ENCODE measurements at regions not wholly inside any gene's neighbourhood (a gene's known extent, or its start where the extent isn't known, plus 50 kb on each side); places are given as distances from the start of the nearest gene placed in this dataset.

- TF ChIP-seq, protein P1, sequence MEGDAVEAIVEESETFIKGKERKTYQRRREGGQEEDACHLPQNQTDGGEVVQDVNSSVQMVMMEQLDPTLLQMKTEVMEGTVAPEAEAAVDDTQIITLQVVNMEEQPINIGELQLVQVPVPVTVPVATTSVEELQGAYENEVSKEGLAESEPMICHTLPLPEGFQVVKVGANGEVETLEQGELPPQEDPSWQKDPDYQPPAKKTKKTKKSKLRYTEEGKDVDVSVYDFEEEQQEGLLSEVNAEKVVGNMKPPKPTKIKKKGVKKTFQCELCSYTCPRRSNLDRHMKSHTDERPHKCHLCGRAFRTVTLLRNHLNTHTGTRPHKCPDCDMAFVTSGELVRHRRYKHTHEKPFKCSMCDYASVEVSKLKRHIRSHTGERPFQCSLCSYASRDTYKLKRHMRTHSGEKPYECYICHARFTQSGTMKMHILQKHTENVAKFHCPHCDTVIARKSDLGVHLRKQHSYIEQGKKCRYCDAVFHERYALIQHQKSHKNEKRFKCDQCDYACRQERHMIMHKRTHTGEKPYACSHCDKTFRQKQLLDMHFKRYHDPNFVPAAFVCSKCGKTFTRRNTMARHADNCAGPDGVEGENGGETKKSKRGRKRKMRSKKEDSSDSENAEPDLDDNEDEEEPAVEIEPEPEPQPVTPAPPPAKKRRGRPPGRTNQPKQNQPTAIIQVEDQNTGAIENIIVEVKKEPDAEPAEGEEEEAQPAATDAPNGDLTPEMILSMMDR (conservative IDR thresholded peaks at IDR 0.05; ENCODE audit: low read length), result no peak
- no peak for TF ChIP-seq EZH2phosphoT487 (IDR thresholded peaks at IDR 0.05; ENCODE audit: borderline replicate concordance)
Observed at GRCh38 chr9:108085294-108085693, 595.7 kb upstream of the KLF4 start.

Data from Loucy (cell line).